Tibial nerve (tissue), 4 donors: ENCODE measurements at regions not wholly inside any gene's neighbourhood (a gene's known extent, or its start where the extent isn't known, plus 50 kb on each side); places are given as distances from the start of the nearest gene placed in this dataset.

Source experiments
- DNase-seq, 2 donors: peaks; one replicate each; pipeline ENCODE4 v3.0.0-alpha.2; 2019; ENCODE audit warnings: low spot score in 2 of 2
- H3K27ac ChIP-seq, 4 donors: fragments of 200-600 bp; sonication (generic) in 3 of 4; one replicate each; pipeline ENCODE4 v1.5.1; 2017 to 2019; ENCODE audit warnings: mild to moderate bottlenecking in 1 of 4
- H3K27me3 ChIP-seq, 2 donors: fragments of 200-600 bp; sonication (generic) in 1 of 2; one replicate each; pipeline versions ENCODE4 v1.5.1 to v1.6.0; 2017 to 2019
- H3K36me3 ChIP-seq, 3 donors: fragments of 200-600 bp; sonication (generic); one replicate each; pipeline ENCODE4 v1.5.1; 2018 to 2019
- H3K4me1 ChIP-seq, 4 donors: fragments of 200-600 bp; sonication (generic) in 3 of 4; one replicate each; pipeline ENCODE4 v1.5.1; 2017 to 2019
- H3K4me3 ChIP-seq, 4 donors: fragments of 200-600 bp; sonication (generic) in 3 of 4; one replicate each; pipeline ENCODE4 v1.5.1; 2017 to 2019; ENCODE audit warnings: mild to moderate bottlenecking in 1 of 4, moderate library complexity in 1 of 4
- H3K9me3 ChIP-seq, 4 donors: fragments of 200-600 bp; sonication (generic) in 3 of 4; one replicate each; pipeline ENCODE4 v1.5.1; 2017 to 2019
- CTCF ChIP-seq, 5 experiments: fragments of 200-600 bp in 3 of 5; fragments of 450-650 bp in 2 of 5; sonication (generic) in 3 of 5; IDR thresholded peaks; one replicate each; pipeline ENCODE4 v1.5.1; 2016 to 2019; ENCODE audit warnings: antibody characterized with exemption in 5 of 5, mild to moderate bottlenecking in 3 of 5, moderate library complexity in 2 of 5
- EP300 ChIP-seq, 2 donors: sonication (generic); formaldehyde crosslinking; IDR thresholded peaks; one replicate each; pipeline ENCODE4 v1.6.1; 2017; ENCODE audit warnings: antibody characterized with exemption in 2 of 2, mild to moderate bottlenecking in 1 of 2
- POLR2A ChIP-seq, 2 donors: fragments of 450-650 bp; IDR thresholded peaks; one replicate each; pipeline ENCODE4 v1.6.1; 2017; ENCODE audit warnings: antibody characterized with exemption in 2 of 2, mild to moderate bottlenecking in 2 of 2, moderate library complexity in 2 of 2
- WGBS, 2 donors: methylation state at CpG; one replicate each; pipeline ENCODE4 v1.1.5; 2018; 5-methylcytosine and 5-hydroxymethylcytosine counted together

- H3K36me3 ChIP-seq = no peaks in the 10 kb centered on the region
Observed at GRCh38 chr3:81898336-81898735, 136.9 kb upstream of the GBE1 start.

GRCh38 chr3:81894598-81894997 lies 133.2 kb upstream of the GBE1 start:
- TF ChIP-seq EP300 (IDR thresholded peaks at IDR 0.05) (no peak), POLR2A (IDR thresholded peaks at IDR 0.05) (no peak), CTCF (IDR thresholded peaks at IDR 0.05) (no peak)
- Histone ChIP-seq H3K27ac (no peak overlapping the region), H3K27me3 (no peaks in the 10 kb centered on the region), H3K4me3 (no peak overlapping the region), H3K4me1 (no peaks in the 10 kb centered on the region), H3K36me3 (no peaks in the 10 kb centered on the region), H3K9me3 (no peaks in the 10 kb centered on the region)
- DNase-seq = no peak
- 69 to 73% methylated on average over 4 of the region's 4 CpGs for WGBS, 2 donors

More at GRCh38 chr3:81898336-81898735, 136.9 kb upstream of the GBE1 start:
- Histone ChIP-seq H3K27ac (no peak overlapping the region), H3K4me1 (no peaks in the 10 kb centered on the region), H3K27me3 (no peaks in the 10 kb centered on the region), H3K9me3 (no peaks in the 10 kb centered on the region), H3K4me3 (no peak overlapping the region)
- DNase-seq = no peak
- no peak for TF ChIP-seq CTCF (IDR thresholded peaks at IDR 0.05)
- 58 to 62% methylated on average over 1 of the region's 1 CpG for WGBS, 2 donors

GRCh38 chr3:81891055-81891895 lies 129.8 kb upstream of the GBE1 start:
- Histone ChIP-seq H3K27ac (no peak overlapping the region), H3K4me1 (no peaks in the 10 kb centered on the region), H3K27me3 (no peaks in the 10 kb centered on the region), H3K9me3 (no peaks in the 10 kb centered on the region), H3K4me3 (no peak overlapping the region), H3K36me3 (no peaks in the 10 kb centered on the region)
- TF ChIP-seq CTCF (IDR thresholded peaks at IDR 0.05) = no peak
- TF ChIP-seq EP300 (IDR thresholded peaks at IDR 0.05) = no peak
- no peak for TF ChIP-seq POLR2A (IDR thresholded peaks at IDR 0.05)
- 49 to 65% methylated on average over 8 of the region's 8 CpGs for WGBS, 2 donors
- DNase-seq = no peak

- H3K36me3 ChIP-seq = no peaks in the 10 kb centered on the region
- 46 to 60% methylated on average over 6 of the region's 6 CpGs for WGBS, 2 donors
- no peak for TF ChIP-seq CTCF (IDR thresholded peaks at IDR 0.05)
- no peak for TF ChIP-seq EP300 (IDR thresholded peaks at IDR 0.05)
- no peak for TF ChIP-seq POLR2A (IDR thresholded peaks at IDR 0.05)
- H3K4me3 ChIP-seq = no peak overlapping the region
- no peaks in the 10 kb centered on the region for H3K4me1 ChIP-seq
- no peak overlapping the region for H3K27ac ChIP-seq
- DNase-seq = no peak
- H3K9me3 ChIP-seq = no peaks in the 10 kb centered on the region
- H3K27me3 ChIP-seq = no peaks in the 10 kb centered on the region
Observed at GRCh38 chr3:81888914-81889557, 127.6 kb upstream of the GBE1 start.

GRCh38 chr3:81887448-81887847 lies 126.0 kb upstream of the GBE1 start:
- no peaks in the 10 kb centered on the region for H3K36me3 ChIP-seq
- no peaks in the 10 kb centered on the region for H3K27me3 ChIP-seq
- H3K4me1 ChIP-seq = no peaks in the 10 kb centered on the region
- DNase-seq = no peak
- H3K4me3 ChIP-seq = no peak overlapping the region
- TF ChIP-seq POLR2A (IDR thresholded peaks at IDR 0.05) = no peak
- no peak for TF ChIP-seq CTCF (IDR thresholded peaks at IDR 0.05)
- TF ChIP-seq EP300 (IDR thresholded peaks at IDR 0.05) = no peak
- no peak overlapping the region for H3K27ac ChIP-seq
- no peaks in the 10 kb centered on the region for H3K9me3 ChIP-seq
